GM13977 (cell line): ENCODE measurements at regions not wholly inside any gene's neighbourhood (a gene's known extent, or its start where the extent isn't known, plus 50 kb on each side); places are given as distances from the start of the nearest gene placed in this dataset.
"Not testable (repeated sequence)": the region's sequence is repeated elsewhere in the genome, so short reads cannot be mapped to it uniquely, and the experiment has no call there.

ENCODE experiments used
- DNase-seq: peaks from one replicate; pipeline ENCODE4 v3.0.0; 2012; ENCODE audit warnings: low spot score
- CTCF ChIP-seq: IDR thresholded peaks from 2 replicates; pipeline ENCODE4 v1.5.1; 2012; ENCODE audit warnings: mild to moderate bottlenecking, control low read depth; ENCODE audit not compliant: insufficient read depth; ENCODE audit errors: extremely low read depth, missing control alignments
- in situ Hi-C: fragments of 300-500 bp; cut with MboI; formaldehyde crosslinking; loops from one replicate; pipeline ENCODE4 v1.12.0; 2022; ENCODE audit warnings: low sequenced_read_pairs, low pct_unique_long_range_greater_than_20kb, mixed read lengths, inconsistent platforms; ENCODE audit not compliant: unreplicated experiment

GRCh38 chr3:11727207-11727606 is 83.5 kb upstream of the VGLL4 start:
- in situ Hi-C loops = no loop called here
- no peak for TF ChIP-seq CTCF
- no peak for DNase-seq

DNA sequence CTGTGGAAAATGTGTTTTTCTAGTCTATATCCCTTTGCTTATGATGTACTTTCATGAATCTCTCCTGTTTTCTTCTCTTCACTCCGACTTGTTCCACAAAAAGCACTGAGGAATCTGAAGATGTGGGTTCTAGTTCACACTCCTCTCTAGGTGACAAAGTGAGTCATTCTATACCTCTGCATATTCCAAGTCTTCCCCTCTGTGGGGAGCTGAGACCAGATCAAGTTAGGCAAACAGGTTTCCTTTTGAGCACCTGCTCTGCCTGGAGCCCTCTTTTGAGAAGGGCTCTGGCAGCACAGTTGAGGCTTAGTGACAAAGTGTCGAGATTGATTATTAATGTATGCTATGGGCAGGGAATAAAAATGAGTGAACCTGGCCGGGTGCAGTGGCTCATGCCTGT is 82.4 kb upstream of the VGLL4 start:
- no peak for DNase-seq
- TF ChIP-seq CTCF = no peak
- in situ Hi-C loops = no loop called here

DNA sequence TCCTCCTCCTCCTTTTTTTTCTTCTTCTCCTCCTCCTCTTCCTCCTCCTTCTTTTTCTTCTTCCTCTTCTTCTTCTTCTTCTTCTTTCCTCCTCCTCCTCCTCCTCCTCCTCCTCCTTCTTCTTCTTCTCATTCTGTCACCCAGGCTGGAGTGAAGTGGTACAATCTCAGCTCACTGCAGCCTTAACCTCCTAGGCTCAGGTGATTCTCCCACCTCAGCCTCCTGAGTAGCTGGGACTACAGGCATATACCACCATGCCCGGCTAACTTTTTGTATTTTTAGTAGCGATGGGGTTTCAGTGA is 81.6 kb upstream of the VGLL4 start:
- DNase-seq, in situ Hi-C loops: not testable (repeated sequence)

- TF ChIP-seq CTCF = no peak
- peak; percentile 77 for DNase-seq
- in situ Hi-C loops = no loop called here
Measured at GRCh38 chr3:11724615-11725339, 81.1 kb upstream of the VGLL4 start.

DNA sequence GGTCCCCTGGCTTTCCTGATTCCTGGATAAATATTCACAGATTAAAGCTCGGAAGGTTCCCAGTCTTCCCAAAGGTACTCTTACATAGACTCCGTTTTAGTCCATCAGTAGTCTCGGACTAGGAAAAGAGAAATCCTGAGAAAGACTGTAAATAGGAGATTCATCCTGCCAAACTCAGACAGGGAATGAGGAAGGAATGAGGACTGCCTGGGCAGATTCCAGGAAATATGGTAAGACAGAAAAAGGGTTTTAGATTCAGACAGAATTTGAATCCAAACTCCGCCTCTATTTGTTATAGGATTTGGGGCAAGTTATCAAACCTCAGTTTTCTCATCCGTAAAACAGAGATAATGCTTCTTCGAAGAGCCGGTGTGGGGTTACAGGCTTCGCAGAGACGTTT is 77.8 kb upstream of the VGLL4 start:
- no peak for TF ChIP-seq CTCF
- in situ Hi-C loops = no loop called here
- DNase-seq = no peak

DNA sequence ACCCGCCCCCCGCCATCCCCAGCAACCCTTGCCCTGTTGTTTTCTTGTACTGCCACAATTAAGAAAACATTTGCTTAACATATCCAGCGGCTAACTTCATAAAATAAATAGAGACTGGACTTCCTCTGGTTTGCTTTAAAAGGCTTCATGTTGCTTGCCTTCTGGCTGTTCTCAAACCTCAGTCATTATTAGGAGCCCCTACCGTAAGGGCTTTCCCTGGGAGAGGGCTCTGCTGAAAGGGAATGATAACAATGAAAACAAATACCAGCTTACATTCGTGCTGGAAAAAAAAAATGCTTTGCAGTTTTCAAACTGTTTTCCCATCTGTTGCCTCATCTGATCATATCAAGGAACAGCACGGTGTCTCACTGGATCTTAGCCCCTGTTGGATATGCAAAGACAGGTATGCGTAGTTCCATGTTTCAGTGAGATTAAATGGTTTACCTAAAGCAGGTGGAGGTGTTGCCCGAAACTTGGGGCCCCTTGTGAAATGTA is 77.2 kb upstream of the VGLL4 start:
- in situ Hi-C loops = no loop called here
- no peak for TF ChIP-seq CTCF
- DNase-seq = no peak

DNA sequence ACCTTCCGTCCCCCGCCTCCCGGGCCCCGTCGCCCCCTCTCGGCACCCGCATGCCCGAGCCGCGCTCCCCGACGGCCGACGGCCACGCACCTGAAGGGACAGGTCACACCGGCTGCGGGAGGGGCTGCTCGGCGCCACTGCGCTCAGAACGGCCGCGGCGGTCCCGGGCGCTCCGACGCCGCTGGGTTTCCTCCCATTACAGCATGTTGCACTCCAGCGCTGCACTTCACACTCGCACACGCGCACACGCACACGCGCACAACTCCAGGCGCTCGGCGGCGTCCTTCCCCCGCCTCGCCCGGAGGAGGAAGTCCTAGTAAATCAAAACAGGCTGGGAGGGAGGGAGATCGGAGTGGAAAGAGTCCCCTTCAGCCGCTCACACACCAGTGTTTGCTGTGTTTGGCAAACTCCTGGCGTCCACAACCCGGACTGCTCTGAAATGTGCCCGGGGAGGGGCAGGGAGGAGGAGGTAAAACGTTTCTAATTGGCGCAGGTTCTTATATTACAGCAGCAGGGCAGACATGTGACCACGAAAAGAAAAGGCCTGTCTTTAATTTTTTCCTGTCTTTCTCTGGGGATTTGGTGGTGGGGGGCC is 76.7 kb upstream of the VGLL4 start:
- TF ChIP-seq CTCF = no peak

More for the DNA sequence above, 76.7 kb upstream of the VGLL4 start:
- in situ Hi-C loops = no loop called here
- DNase-seq = peak; percentile 64
